ENCODE measurements at regions not wholly inside any gene's neighbourhood (a gene's known extent, or its start where the extent isn't known, plus 50 kb on each side); places are given as distances from the start of the nearest gene placed in this dataset.

DNA sequence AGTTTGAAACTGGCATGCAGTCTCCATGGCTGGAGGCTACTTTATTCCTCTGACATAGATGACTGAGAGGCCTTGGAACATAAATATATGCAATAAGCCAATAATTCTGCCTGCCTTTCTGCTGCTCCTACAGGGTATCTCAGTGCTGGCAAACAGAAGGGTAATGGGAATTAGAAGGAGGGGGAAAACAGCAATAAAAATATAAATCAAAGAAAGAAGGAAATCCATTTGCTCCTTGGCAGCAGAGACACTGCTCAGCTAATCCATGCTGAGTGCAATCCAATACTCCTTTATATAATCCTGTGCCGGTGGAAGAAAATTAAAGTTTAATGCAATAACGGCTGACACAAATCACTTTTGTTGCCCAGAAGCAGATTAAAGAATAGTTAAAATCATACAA is 478.9 kb downstream of the SPATA31D1 start:
- TF ChIP-seq, protein P1, sequence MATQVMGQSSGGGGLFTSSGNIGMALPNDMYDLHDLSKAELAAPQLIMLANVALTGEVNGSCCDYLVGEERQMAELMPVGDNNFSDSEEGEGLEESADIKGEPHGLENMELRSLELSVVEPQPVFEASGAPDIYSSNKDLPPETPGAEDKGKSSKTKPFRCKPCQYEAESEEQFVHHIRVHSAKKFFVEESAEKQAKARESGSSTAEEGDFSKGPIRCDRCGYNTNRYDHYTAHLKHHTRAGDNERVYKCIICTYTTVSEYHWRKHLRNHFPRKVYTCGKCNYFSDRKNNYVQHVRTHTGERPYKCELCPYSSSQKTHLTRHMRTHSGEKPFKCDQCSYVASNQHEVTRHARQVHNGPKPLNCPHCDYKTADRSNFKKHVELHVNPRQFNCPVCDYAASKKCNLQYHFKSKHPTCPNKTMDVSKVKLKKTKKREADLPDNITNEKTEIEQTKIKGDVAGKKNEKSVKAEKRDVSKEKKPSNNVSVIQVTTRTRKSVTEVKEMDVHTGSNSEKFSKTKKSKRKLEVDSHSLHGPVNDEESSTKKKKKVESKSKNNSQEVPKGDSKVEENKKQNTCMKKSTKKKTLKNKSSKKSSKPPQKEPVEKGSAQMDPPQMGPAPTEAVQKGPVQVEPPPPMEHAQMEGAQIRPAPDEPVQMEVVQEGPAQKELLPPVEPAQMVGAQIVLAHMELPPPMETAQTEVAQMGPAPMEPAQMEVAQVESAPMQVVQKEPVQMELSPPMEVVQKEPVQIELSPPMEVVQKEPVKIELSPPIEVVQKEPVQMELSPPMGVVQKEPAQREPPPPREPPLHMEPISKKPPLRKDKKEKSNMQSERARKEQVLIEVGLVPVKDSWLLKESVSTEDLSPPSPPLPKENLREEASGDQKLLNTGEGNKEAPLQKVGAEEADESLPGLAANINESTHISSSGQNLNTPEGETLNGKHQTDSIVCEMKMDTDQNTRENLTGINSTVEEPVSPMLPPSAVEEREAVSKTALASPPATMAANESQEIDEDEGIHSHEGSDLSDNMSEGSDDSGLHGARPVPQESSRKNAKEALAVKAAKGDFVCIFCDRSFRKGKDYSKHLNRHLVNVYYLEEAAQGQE (IDR thresholded peaks at IDR 0.05; ENCODE audit: insufficient read depth in 1 of 2, low read depth in 2 of 2, low read length in 2 of 2) = no peak
- TF ChIP-seq POLR2AphosphoS5 (IDR thresholded peaks at IDR 0.05; ENCODE audit: low read depth, low read length) = no peak
- TF ChIP-seq TAF1 (IDR thresholded peaks at IDR 0.05; ENCODE audit: borderline replicate concordance, insufficient read depth, low read length) = no peak
- TF ChIP-seq FOXP2 (optimal IDR thresholded peaks at IDR 0.05; ENCODE audit: borderline replicate concordance, extremely low read depth, extremely low read length, insufficient read depth) = no peak
- TF ChIP-seq SIN3A (IDR thresholded peaks at IDR 0.05; ENCODE audit: borderline replicate concordance, insufficient read depth, low read length) = no peak

DNA sequence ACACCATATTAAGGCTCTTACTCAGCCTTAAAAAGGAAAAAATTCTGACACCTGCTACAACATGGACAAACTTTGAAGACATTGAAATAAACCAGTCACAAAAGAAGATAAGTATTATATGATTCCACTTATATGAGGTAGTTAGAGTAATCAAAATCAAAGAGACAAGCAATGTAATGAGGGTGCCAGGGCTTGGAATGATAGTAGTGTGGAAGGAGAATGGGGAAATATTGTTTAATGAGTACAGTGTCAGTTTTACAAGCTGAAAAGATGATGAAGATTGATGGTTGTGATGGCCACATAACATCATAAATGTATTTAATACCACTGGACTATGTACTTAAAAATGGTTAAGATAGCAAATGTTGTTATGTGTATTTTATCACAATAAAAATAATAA is 485.7 kb downstream of the SPATA31D1 start:
- TF ChIP-seq SIN3A (IDR thresholded peaks at IDR 0.05; ENCODE audit: borderline replicate concordance, insufficient read depth, low read length) = no peak
- TF ChIP-seq, protein P1 (IDR thresholded peaks at IDR 0.05; ENCODE audit: insufficient read depth in 1 of 2, low read depth in 2 of 2, low read length in 2 of 2) = no peak
- TF ChIP-seq TAF1 (IDR thresholded peaks at IDR 0.05; ENCODE audit: borderline replicate concordance, insufficient read depth, low read length) = no peak
- no peak for TF ChIP-seq FOXP2 (optimal IDR thresholded peaks at IDR 0.05; ENCODE audit: borderline replicate concordance, extremely low read depth, extremely low read length, insufficient read depth)
- no peak for TF ChIP-seq POLR2AphosphoS5 (IDR thresholded peaks at IDR 0.05; ENCODE audit: low read depth, low read length)

DNA sequence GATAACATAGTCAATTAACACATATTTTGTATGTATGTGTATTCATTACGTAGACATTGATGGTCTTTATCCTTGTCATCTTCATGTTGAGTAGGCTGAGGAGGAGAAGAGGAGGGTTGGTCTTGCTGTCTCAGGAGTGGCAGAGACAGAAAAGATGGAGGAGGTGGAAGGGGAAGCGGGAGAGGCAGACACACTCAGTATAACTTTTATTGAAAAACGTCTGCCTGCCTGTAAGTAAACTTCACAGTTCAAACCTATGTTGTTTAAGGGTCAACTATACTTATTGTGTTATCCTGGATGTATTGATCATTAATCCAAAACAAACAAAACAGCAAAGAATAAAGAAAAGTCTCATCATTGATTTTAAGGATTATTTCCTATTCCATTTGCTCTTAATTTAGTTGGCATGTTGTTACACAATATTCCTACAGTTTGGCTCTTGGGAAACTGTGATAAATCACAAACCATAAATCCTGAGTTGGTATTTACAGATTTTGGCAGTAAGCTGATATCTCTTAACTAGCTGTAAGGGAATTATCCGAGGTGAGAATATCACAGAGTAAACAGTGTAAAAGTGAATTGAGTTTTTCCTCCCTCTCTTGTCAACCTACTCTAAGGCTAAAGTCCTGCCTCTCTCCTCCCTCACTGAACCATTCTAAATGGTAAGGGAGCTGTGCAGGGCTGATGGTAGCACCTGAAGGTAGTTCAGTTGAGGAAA is 487.2 kb downstream of the SPATA31D1 start:
- TF ChIP-seq TAF1 (IDR thresholded peaks at IDR 0.05; ENCODE audit: borderline replicate concordance, insufficient read depth, low read length) (no peak), SIN3A (IDR thresholded peaks at IDR 0.05; ENCODE audit: borderline replicate concordance, insufficient read depth, low read length) (no peak), POLR2AphosphoS5 (IDR thresholded peaks at IDR 0.05; ENCODE audit: low read depth, low read length) (no peak), FOXP2 (optimal IDR thresholded peaks at IDR 0.05; ENCODE audit: borderline replicate concordance, extremely low read depth, extremely low read length, insufficient read depth) (no peak)
- TF ChIP-seq, protein P1 (IDR thresholded peaks at IDR 0.05; ENCODE audit: insufficient read depth in 1 of 2, low read depth in 2 of 2, low read length in 2 of 2) = no peak

DNA sequence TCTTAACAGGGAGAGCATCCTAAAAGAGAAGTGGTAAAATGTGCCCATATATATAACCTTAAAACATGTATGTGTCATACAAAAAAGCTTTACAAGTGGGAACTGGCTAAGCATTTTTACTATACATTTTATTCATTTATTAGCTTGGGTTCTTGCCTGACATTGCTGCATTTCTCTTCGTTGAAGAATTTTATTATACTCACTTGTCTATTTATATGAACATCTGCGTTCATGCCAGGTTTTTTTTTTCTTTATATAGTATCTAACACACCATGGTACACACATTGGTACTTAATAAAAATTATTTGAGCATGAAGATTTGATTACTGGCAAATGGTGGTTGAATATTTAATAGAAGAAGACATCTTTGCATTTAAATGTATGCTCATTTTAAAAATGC is 492.3 kb downstream of the SPATA31D1 start:
- TF ChIP-seq SIN3A (IDR thresholded peaks at IDR 0.05; ENCODE audit: borderline replicate concordance, insufficient read depth, low read length) (no peak), FOXP2 (optimal IDR thresholded peaks at IDR 0.05; ENCODE audit: borderline replicate concordance, extremely low read depth, extremely low read length, insufficient read depth) (no peak), POLR2AphosphoS5 (IDR thresholded peaks at IDR 0.05; ENCODE audit: low read depth, low read length) (no peak), TAF1 (IDR thresholded peaks at IDR 0.05; ENCODE audit: borderline replicate concordance, insufficient read depth, low read length) (no peak)
- TF ChIP-seq, protein P1 (IDR thresholded peaks at IDR 0.05; ENCODE audit: insufficient read depth in 1 of 2, low read depth in 2 of 2, low read length in 2 of 2) = no peak

Data from PFSK-1 (cell line).